B cell (primary cell): ENCODE measurements at regions not wholly inside any gene's neighbourhood (a gene's known extent, or its start where the extent isn't known, plus 50 kb on each side); places are given as distances from the start of the nearest gene placed in this dataset.

ENCODE experiments used
- ATAC-seq: fragments of 200-7000 bp; cut with Tn5 transposase; one replicate; pipeline ENCODE4 v1.10.0; 2021; ENCODE audit warnings: low read depth, mild to moderate bottlenecking, moderate number of reproducible peaks, moderate library complexity
- CTCF ChIA-PET: fragments of 350-600 bp; sonication (Branson Sonifier 250); formaldehyde crosslinking; loops from one replicate; lab custom pipeline; 2021; ENCODE audit warnings: antibody characterized with exemption, inconsistent platforms; lab: Charles Lee
- POLR2A ChIA-PET: fragments of 350-600 bp; sonication (Branson Sonifier 250); formaldehyde crosslinking; loops from one replicate; lab custom pipeline; 2021; ENCODE audit warnings: antibody characterized with exemption; lab: Charles Lee
- DNase-seq: peaks from one replicate; pipeline ENCODE4 v3.0.0; 2013
- H2AFZ ChIP-seq: 2 replicates; pipeline ENCODE4 v1.6.1; 2012; ENCODE audit warnings: mild to moderate bottlenecking, low read depth, low read length; ENCODE audit not compliant: insufficient read depth, poor library complexity, severe bottlenecking
- H3K27ac ChIP-seq, 2 donors: 1 replicate in 1 of 2; 2 replicates in 1 of 2; pipeline ENCODE4 v1.5.1; 2012 to 2013; ENCODE audit warnings: low read length in 2 of 2, mild to moderate bottlenecking in 2 of 2, moderate library complexity in 1 of 2
- H3K27me3 ChIP-seq, 4 experiments: fragments of 200-600 bp in 1 of 4; sonication (generic) in 1 of 4; replicated peaks in 1 of 4; 1 replicate in 2 of 4; 2 replicates in 2 of 4; pipeline versions ENCODE4 v1.6.1 to v1.7.0; 2013 to 2016; ENCODE audit warnings: low read length in 3 of 4, mild to moderate bottlenecking in 2 of 4, mixed read lengths in 1 of 4, moderate library complexity in 1 of 4; ENCODE audit not compliant: insufficient read depth in 4 of 4, control insufficient read depth in 3 of 4; ENCODE audit errors: control extremely low read depth in 1 of 4
- H3K36me3 ChIP-seq, 2 experiments: replicated peaks in 1 of 2; 1 replicate in 1 of 2; 2 replicates in 1 of 2; pipeline versions ENCODE4 v1.6.1 to v1.7.1; 2013; ENCODE audit warnings: low read length in 1 of 2; ENCODE audit not compliant: insufficient read depth in 2 of 2, control insufficient read depth in 1 of 2; ENCODE audit errors: control extremely low read depth in 1 of 2, extremely low read depth in 1 of 2
- H3K4me1 ChIP-seq, 2 donors: fragments of 200-600 bp in 1 of 2; sonication (generic) in 1 of 2; 1 replicate in 1 of 2; 2 replicates in 1 of 2; pipeline versions ENCODE4 v1.5.1 to v1.6.1; 2013 to 2017; ENCODE audit warnings: low read length in 2 of 2; ENCODE audit not compliant: control insufficient read depth in 2 of 2, insufficient read depth in 2 of 2
- H3K4me2 ChIP-seq: replicated peaks from 2 replicates; pipeline ENCODE3; 2012; ENCODE audit warnings: mild to moderate bottlenecking, low read depth, low read length; ENCODE audit not compliant: poor library complexity, severe bottlenecking
- H3K4me3 ChIP-seq, 5 experiments: fragments of 200-600 bp in 1 of 5; sonication (generic) in 1 of 5; 1 replicate in 3 of 5; 2 replicates in 2 of 5; pipeline versions ENCODE4 v1.5.1 to v1.7.0; 2011 to 2016; ENCODE audit warnings: low read length in 4 of 5, mild to moderate bottlenecking in 4 of 5, low read depth in 2 of 5, control low read depth in 1 of 5, moderate library complexity in 1 of 5; ENCODE audit not compliant: insufficient read depth in 1 of 5; ENCODE audit errors: control extremely low read depth in 1 of 5, extremely low read depth in 1 of 5
- H3K79me2 ChIP-seq: fragments of 200-600 bp; sonication (generic); one replicate; pipeline ENCODE4 v1.6.0; 2016; ENCODE audit warnings: low read length; ENCODE audit not compliant: control insufficient read depth, insufficient read depth
- H3K9ac ChIP-seq: fragments of 200-600 bp; sonication (generic); 2 replicates; pipeline ENCODE4 v1.6.1; 2017; ENCODE audit warnings: mild to moderate bottlenecking, low read length, moderate library complexity
- H3K9me3 ChIP-seq, 3 donors: one replicate each; pipeline versions ENCODE4 v1.6.1 to v1.7.1; 2013; ENCODE audit warnings: low read length in 2 of 3; ENCODE audit not compliant: control insufficient read depth in 2 of 3, insufficient read depth in 1 of 3; ENCODE audit errors: control extremely low read depth in 1 of 3
- H4K20me1 ChIP-seq: 2 replicates; pipeline ENCODE4 v1.6.0; 2012; ENCODE audit warnings: mild to moderate bottlenecking, low read length; ENCODE audit not compliant: insufficient read depth, control insufficient read depth, poor library complexity, severe bottlenecking
- H3K27ac Mint-ChIP-seq: one replicate; pipeline ENCODE4 v1.8.0; 2021; ENCODE audit warnings: mixed read lengths
- H3K27me3 Mint-ChIP-seq: one replicate; pipeline ENCODE4 v1.8.0; 2021; ENCODE audit warnings: mixed read lengths
- H3K4me1 Mint-ChIP-seq: one replicate; pipeline ENCODE4 v1.8.0; 2021; ENCODE audit warnings: mixed read lengths
- H3K4me3 Mint-ChIP-seq: one replicate; pipeline ENCODE4 v1.8.0; 2021; ENCODE audit warnings: mixed read lengths
- H3K9me3 Mint-ChIP-seq: one replicate; pipeline ENCODE4 v1.8.0; 2022; ENCODE audit warnings: mixed read lengths; ENCODE audit not compliant: insufficient read depth
- CTCF ChIP-seq: fragments of 200-600 bp; IDR thresholded peaks from one replicate; pipeline ENCODE4 v1.8.0; 2022; ENCODE audit warnings: antibody characterized with exemption, mild to moderate bottlenecking
- EZH2 ChIP-seq: IDR thresholded peaks from 2 replicates; pipeline ENCODE4 v1.6.1; 2012; ENCODE audit warnings: borderline replicate concordance, low read depth, mild to moderate bottlenecking, moderate library complexity, low read length; ENCODE audit not compliant: insufficient read depth, poor library complexity, severe bottlenecking
- WGBS: methylation state at CpG from one replicate; pipeline ENCODE4 v1.1.5; 2013; ENCODE audit warnings: missing lambda C conversion rate; ENCODE audit not compliant: insufficient coverage; 5-methylcytosine and 5-hydroxymethylcytosine counted together
- intact Hi-C: fragments of 100-400 bp; cut with micrococcal nuclease; formaldehyde crosslinking; loops from one replicate; pipeline ENCODE4 v1.10.0; 2022

- Histone ChIP-seq H3K9me3 (peaks cover 0 to 25% (median 0%) of the 10 kb centered on the region in 3 donors), H3K27me3 (no peaks in the 10 kb centered on the region), H3K4me2 (no peak overlapping the region), H3K79me2 (no peaks in the 10 kb centered on the region), H3K27ac (no peak overlapping the region), H3K9ac (no peak overlapping the region), H3K4me1 (no peaks in the 10 kb centered on the region), H3K4me3 (no peak overlapping the region), H3K36me3 (no peaks in the 10 kb centered on the region), H2AFZ (no peak overlapping the region), H4K20me1 (no peaks in the 10 kb centered on the region)
- POLR2A ChIA-PET: no interaction called here
- TF ChIP-seq CTCF (no peak), EZH2 (no peak)
- intact Hi-C loops: no loop called here
- Mint-ChIP-seq H3K9me3 (no peaks in the 10 kb centered on the region), H3K27ac (no peak overlapping the region), H3K4me3 (no peak overlapping the region), H3K4me1 (no peaks in the 10 kb centered on the region), H3K27me3 (no peaks in the 10 kb centered on the region)
- WGBS: 95% methylated on average over 12 of the region's 12 CpGs
- CTCF ChIA-PET: no interaction called here
- ATAC-seq (no peak), DNase-seq (no peak)
Measured at GRCh38 chr18:78445880-78446279, 533.7 kb upstream of the SALL3 start.

GRCh38 chr18:78447211-78447610 is 532.4 kb upstream of the SALL3 start:
- H3K9me3 ChIP-seq: peaks cover 0 to 25% (median 0%) of the 10 kb centered on the region in 3 donors
- no peak overlapping the region for H3K9ac ChIP-seq
- H2AFZ ChIP-seq: no peak overlapping the region
- no peaks in the 10 kb centered on the region for H3K27me3 ChIP-seq
- no peaks in the 10 kb centered on the region for H4K20me1 ChIP-seq
- WGBS: 89% methylated on average over 1 of the region's 4 CpGs
- H3K4me2 ChIP-seq: no peak overlapping the region
- H3K27ac Mint-ChIP-seq: no peak overlapping the region
- H3K4me3 ChIP-seq: no peak overlapping the region
- H3K4me1 Mint-ChIP-seq: no peaks in the 10 kb centered on the region
- ATAC-seq: no peak
- POLR2A ChIA-PET: no interaction called here
- no peak for DNase-seq
- H3K27ac ChIP-seq: no peak overlapping the region
- intact Hi-C loops: no loop called here
- H3K4me3 Mint-ChIP-seq: no peak overlapping the region
- no peaks in the 10 kb centered on the region for H3K9me3 Mint-ChIP-seq
- TF ChIP-seq EZH2: no peak
- TF ChIP-seq CTCF: no peak
- no peaks in the 10 kb centered on the region for H3K79me2 ChIP-seq
- H3K4me1 ChIP-seq: no peaks in the 10 kb centered on the region
- no peaks in the 10 kb centered on the region for H3K36me3 ChIP-seq
- CTCF ChIA-PET: no interaction called here
- no peaks in the 10 kb centered on the region for H3K27me3 Mint-ChIP-seq
